ENCODE measurements at regions not wholly inside any gene's neighbourhood (a gene's known extent, or its start where the extent isn't known, plus 50 kb on each side); places are given as distances from the start of the nearest gene placed in this dataset.
"Not testable (repeated sequence)": the region's sequence is repeated elsewhere in the genome, so short reads cannot be mapped to it uniquely, and the experiment has no call there.

DNA sequence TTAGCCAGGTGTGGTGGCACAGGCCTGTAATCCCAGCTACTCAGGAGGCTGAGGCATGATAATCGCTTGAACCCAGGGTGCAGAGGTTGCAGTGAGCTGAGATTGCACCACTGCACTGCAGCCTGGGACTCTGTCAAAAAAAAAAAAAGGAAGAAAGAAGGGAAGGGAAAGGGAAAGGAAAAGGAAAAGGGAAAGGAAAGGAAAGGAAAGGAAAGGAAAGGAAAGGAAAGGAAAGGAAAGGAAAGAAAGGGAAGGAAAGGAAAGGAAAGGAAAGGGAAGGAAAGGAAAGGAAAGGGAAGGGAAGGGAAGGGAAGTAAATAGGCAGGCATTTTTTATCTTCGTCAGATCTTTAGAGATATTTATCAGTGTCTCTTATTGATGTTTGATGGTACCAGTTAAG is 290.0 kb upstream of the MIR17HG start:
- TF ChIP-seq, protein P1, sequence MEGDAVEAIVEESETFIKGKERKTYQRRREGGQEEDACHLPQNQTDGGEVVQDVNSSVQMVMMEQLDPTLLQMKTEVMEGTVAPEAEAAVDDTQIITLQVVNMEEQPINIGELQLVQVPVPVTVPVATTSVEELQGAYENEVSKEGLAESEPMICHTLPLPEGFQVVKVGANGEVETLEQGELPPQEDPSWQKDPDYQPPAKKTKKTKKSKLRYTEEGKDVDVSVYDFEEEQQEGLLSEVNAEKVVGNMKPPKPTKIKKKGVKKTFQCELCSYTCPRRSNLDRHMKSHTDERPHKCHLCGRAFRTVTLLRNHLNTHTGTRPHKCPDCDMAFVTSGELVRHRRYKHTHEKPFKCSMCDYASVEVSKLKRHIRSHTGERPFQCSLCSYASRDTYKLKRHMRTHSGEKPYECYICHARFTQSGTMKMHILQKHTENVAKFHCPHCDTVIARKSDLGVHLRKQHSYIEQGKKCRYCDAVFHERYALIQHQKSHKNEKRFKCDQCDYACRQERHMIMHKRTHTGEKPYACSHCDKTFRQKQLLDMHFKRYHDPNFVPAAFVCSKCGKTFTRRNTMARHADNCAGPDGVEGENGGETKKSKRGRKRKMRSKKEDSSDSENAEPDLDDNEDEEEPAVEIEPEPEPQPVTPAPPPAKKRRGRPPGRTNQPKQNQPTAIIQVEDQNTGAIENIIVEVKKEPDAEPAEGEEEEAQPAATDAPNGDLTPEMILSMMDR (IDR thresholded peaks at IDR 0.05) = not testable (repeated sequence)
- not testable (repeated sequence) for TF ChIP-seq POLR2A (IDR thresholded peaks at IDR 0.05)

All from vagina (tissue), 2 donors.